ENCODE measurements at regions not wholly inside any gene's neighbourhood (a gene's known extent, or its start where the extent isn't known, plus 50 kb on each side); places are given as distances from the start of the nearest gene placed in this dataset.
"Not testable (repeated sequence)": the region's sequence is repeated elsewhere in the genome, so short reads cannot be mapped to it uniquely, and the experiment has no call there.

GRCh38 chr20:51271289-51271688 lies 248.4 kb upstream of the KCNG1 start:
- TF ChIP-seq, protein P1, sequence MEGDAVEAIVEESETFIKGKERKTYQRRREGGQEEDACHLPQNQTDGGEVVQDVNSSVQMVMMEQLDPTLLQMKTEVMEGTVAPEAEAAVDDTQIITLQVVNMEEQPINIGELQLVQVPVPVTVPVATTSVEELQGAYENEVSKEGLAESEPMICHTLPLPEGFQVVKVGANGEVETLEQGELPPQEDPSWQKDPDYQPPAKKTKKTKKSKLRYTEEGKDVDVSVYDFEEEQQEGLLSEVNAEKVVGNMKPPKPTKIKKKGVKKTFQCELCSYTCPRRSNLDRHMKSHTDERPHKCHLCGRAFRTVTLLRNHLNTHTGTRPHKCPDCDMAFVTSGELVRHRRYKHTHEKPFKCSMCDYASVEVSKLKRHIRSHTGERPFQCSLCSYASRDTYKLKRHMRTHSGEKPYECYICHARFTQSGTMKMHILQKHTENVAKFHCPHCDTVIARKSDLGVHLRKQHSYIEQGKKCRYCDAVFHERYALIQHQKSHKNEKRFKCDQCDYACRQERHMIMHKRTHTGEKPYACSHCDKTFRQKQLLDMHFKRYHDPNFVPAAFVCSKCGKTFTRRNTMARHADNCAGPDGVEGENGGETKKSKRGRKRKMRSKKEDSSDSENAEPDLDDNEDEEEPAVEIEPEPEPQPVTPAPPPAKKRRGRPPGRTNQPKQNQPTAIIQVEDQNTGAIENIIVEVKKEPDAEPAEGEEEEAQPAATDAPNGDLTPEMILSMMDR (IDR thresholded peaks at IDR 0.05), result not testable (repeated sequence)
- not testable (repeated sequence) for TF ChIP-seq POLR2A (IDR thresholded peaks at IDR 0.05)

Measured in adrenal gland (tissue), 5 donors.